WTC11 (cell line): ENCODE measurements at regions not wholly inside any gene's neighbourhood (a gene's known extent, or its start where the extent isn't known, plus 50 kb on each side); places are given as distances from the start of the nearest gene placed in this dataset.

Source experiments
- ATAC-seq: fragments of 200-7000 bp; cut with Tn5 transposase; 2 replicates; pipeline ENCODE4 v1.10.0; 2021; ENCODE audit warnings: mild to moderate bottlenecking, moderate library complexity
- CTCF ChIA-PET: fragments of 300-600 bp; sonication (Branson Sonifier 250); formaldehyde crosslinking; loops from one replicate; lab custom pipeline; 2021; ENCODE audit warnings: antibody characterized with exemption; lab: Charles Lee
- POLR2A ChIA-PET: fragments of 350-600 bp; sonication (Branson Sonifier 250); formaldehyde crosslinking; loops from one replicate; lab custom pipeline; 2021; ENCODE audit warnings: antibody characterized with exemption; lab: Charles Lee
- DNase-seq: peaks from one replicate; pipeline ENCODE4 v3.0.0; 2021; ENCODE audit warnings: low spot score
- H3K27ac Mint-ChIP-seq: 2 replicates; pipeline ENCODE4 v1.8.0; 2021; ENCODE audit warnings: mixed read lengths
- H3K27me3 Mint-ChIP-seq: 2 replicates; pipeline ENCODE4 v1.8.0; 2021; ENCODE audit warnings: low read depth, mild to moderate bottlenecking, moderate library complexity, mixed read lengths
- H3K36me3 Mint-ChIP-seq: 2 replicates; pipeline ENCODE4 v1.8.0; 2021; ENCODE audit warnings: mixed read lengths
- H3K4me1 Mint-ChIP-seq: 2 replicates; pipeline ENCODE4 v1.8.0; 2022; ENCODE audit warnings: mixed read lengths
- H3K4me3 Mint-ChIP-seq: 2 replicates; pipeline ENCODE4 v1.8.0; 2021; ENCODE audit warnings: mild to moderate bottlenecking, moderate library complexity, mixed read lengths
- H3K9me3 Mint-ChIP-seq: 2 replicates; pipeline ENCODE4 v1.8.0; 2021; ENCODE audit warnings: mixed read lengths
- ATF6 ChIP-seq: sonication (generic); formaldehyde crosslinking; IDR thresholded peaks from 2 replicates; pipeline ENCODE4 v1.8.1; 2023; ENCODE audit warnings: mild to moderate bottlenecking, missing genetic modification reagents
- CBFB ChIP-seq: sonication (generic); formaldehyde crosslinking; IDR thresholded peaks from 2 replicates; pipeline ENCODE4 v1.8.1; 2022; ENCODE audit warnings: mild to moderate bottlenecking, low read depth, missing genetic modification reagents
- CDX4 ChIP-seq: fragments of 250-450 bp; sonication (Bioruptor Pico); IDR thresholded peaks from 2 replicates; pipeline ENCODE4 v1.9.0; 2021; ENCODE audit warnings: moderate library complexity, mild to moderate bottlenecking, inconsistent platforms, borderline replicate concordance
- CTCF ChIP-seq: fragments of 200-600 bp; IDR thresholded peaks from 2 replicates; pipeline ENCODE4 v1.8.0; 2022; ENCODE audit warnings: antibody characterized with exemption
- ELF4 ChIP-seq: sonication (generic); formaldehyde crosslinking; IDR thresholded peaks from 2 replicates; pipeline ENCODE4 v1.8.1; 2022; ENCODE audit warnings: low read depth, mild to moderate bottlenecking, moderate library complexity, missing genetic modification reagents
- FOXJ3 ChIP-seq: sonication (generic); formaldehyde crosslinking; IDR thresholded peaks from 2 replicates; pipeline ENCODE4 v1.9.0; 2021; ENCODE audit warnings: missing genetic modification reagents, mild to moderate bottlenecking, borderline replicate concordance
- GABPB1 ChIP-seq: sonication (generic); formaldehyde crosslinking; IDR thresholded peaks from 2 replicates; pipeline ENCODE4 v1.8.1; 2023; ENCODE audit warnings: mild to moderate bottlenecking, missing genetic modification reagents
- IRF2 ChIP-seq: sonication (generic); formaldehyde crosslinking; IDR thresholded peaks from 2 replicates; pipeline ENCODE4 v1.8.0; 2022; ENCODE audit warnings: low read depth, missing genetic modification reagents, borderline replicate concordance
- JAZF1 ChIP-seq: fragments of 250-450 bp; sonication (Bioruptor Pico); IDR thresholded peaks from 2 replicates; pipeline ENCODE4 v1.9.0; 2021; ENCODE audit warnings: moderate library complexity, mild to moderate bottlenecking, inconsistent platforms
- JUN ChIP-seq: sonication (generic); formaldehyde crosslinking; IDR thresholded peaks from 2 replicates; pipeline ENCODE4 v1.8.0; 2023; ENCODE audit warnings: mild to moderate bottlenecking, missing genetic modification reagents
- MAX ChIP-seq: sonication (generic); formaldehyde crosslinking; IDR thresholded peaks from 2 replicates; pipeline ENCODE4 v1.8.0; 2022; ENCODE audit warnings: mild to moderate bottlenecking, missing genetic modification reagents
- MXD4 ChIP-seq: fragments of 250-450 bp; sonication (Bioruptor Pico); IDR thresholded peaks from 2 replicates; pipeline ENCODE4 v1.8.0; 2021; ENCODE audit warnings: mild to moderate bottlenecking, moderate library complexity, borderline replicate concordance
- MYBL2 ChIP-seq: sonication (generic); formaldehyde crosslinking; IDR thresholded peaks from 2 replicates; pipeline ENCODE4 v1.8.1; 2023; ENCODE audit warnings: mild to moderate bottlenecking, moderate library complexity, missing genetic modification reagents
- NFATC4 ChIP-seq: fragments of 250-450 bp; sonication (Bioruptor Pico); IDR thresholded peaks from 2 replicates; pipeline ENCODE4 v1.9.0; 2021; ENCODE audit warnings: mild to moderate bottlenecking
- NR1H2 ChIP-seq: sonication (generic); formaldehyde crosslinking; IDR thresholded peaks from 2 replicates; pipeline ENCODE4 v1.9.0; 2021; ENCODE audit warnings: mild to moderate bottlenecking, moderate library complexity, missing genetic modification reagents
- PRRX2 ChIP-seq: fragments of 250-450 bp; sonication (Bioruptor Pico); IDR thresholded peaks from 2 replicates; pipeline ENCODE4 v1.8.0; 2021; ENCODE audit warnings: mild to moderate bottlenecking
- TEAD4 ChIP-seq: sonication (generic); formaldehyde crosslinking; IDR thresholded peaks from 2 replicates; pipeline ENCODE4 v1.8.0; 2022; ENCODE audit warnings: mild to moderate bottlenecking, missing genetic modification reagents
- USF2 ChIP-seq: sonication (generic); formaldehyde crosslinking; IDR thresholded peaks from 2 replicates; pipeline ENCODE4 v1.8.1; 2023; ENCODE audit warnings: mild to moderate bottlenecking, missing genetic modification reagents, moderate library complexity
- ZNF232 ChIP-seq: sonication (generic); formaldehyde crosslinking; IDR thresholded peaks from 2 replicates; pipeline ENCODE4 v1.8.0; 2022; ENCODE audit warnings: mild to moderate bottlenecking, missing genetic modification reagents
- ZNF396 ChIP-seq: fragments of 250-450 bp; sonication (Bioruptor Pico); IDR thresholded peaks from 2 replicates; pipeline ENCODE4 v1.8.0; 2021; ENCODE audit warnings: mild to moderate bottlenecking, moderate library complexity, borderline replicate concordance
- TF ChIP-seq, protein P1 (sequence below): sonication (generic); formaldehyde crosslinking; IDR thresholded peaks from 2 replicates; pipeline ENCODE4 v1.8.1; 2022; ENCODE audit warnings: mild to moderate bottlenecking, moderate library complexity, missing genetic modification reagents
- TF ChIP-seq, protein P2 (sequence below): sonication (generic); formaldehyde crosslinking; IDR thresholded peaks from 2 replicates; pipeline ENCODE4 v1.8.0; 2023; ENCODE audit warnings: missing genetic modification reagents, mild to moderate bottlenecking, borderline replicate concordance

- Mint-ChIP-seq H3K36me3 (no peaks in the 10 kb centered on the region), H3K27ac (no peak overlapping the region), H3K4me3 (no peak overlapping the region), H3K9me3 (no peaks in the 10 kb centered on the region), H3K4me1 (peaks cover 3% of the 10 kb centered on the region; the same call in 1 of the 2 replicates), H3K27me3 (peaks cover 97% of the 10 kb centered on the region)
- peak; percentile 24 for ATAC-seq
- DNase-seq = no peak
- TF ChIP-seq JUN (no peak), CBFB (CRISPR knock-in tag) (no peak), JAZF1 (no peak), ATF6 (CRISPR knock-in tag) (no peak), PRRX2 (no peak), ZNF232 (CRISPR knock-in tag) (no peak), FOXJ3 (no peak), MXD4 (no peak), MYBL2 (no peak), ELF4 (CRISPR knock-in tag) (no peak), NR1H2 (no peak), TEAD4 (CRISPR knock-in tag) (no peak), CDX4 (no peak), IRF2 (CRISPR knock-in tag) (no peak), ZNF396 (CRISPR knock-in tag) (no peak), GABPB1 (CRISPR knock-in tag) (no peak)
- TF ChIP-seq, protein P1, sequence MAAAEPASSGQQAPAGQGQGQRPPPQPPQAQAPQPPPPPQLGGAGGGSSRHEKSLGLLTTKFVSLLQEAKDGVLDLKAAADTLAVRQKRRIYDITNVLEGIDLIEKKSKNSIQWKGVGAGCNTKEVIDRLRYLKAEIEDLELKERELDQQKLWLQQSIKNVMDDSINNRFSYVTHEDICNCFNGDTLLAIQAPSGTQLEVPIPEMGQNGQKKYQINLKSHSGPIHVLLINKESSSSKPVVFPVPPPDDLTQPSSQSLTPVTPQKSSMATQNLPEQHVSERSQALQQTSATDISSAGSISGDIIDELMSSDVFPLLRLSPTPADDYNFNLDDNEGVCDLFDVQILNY (CRISPR knock-in tag) = no peak
- ChIA-PET CTCF (interaction anchor here (0.6 to 4.1 kb wide), 57 partner anchors 9 to 641 kb away, joined by 3 to 108 read pairs (median 6); no protein-coding TSS in a partner anchor), POLR2A (no interaction called here)
These were observed 108.4 kb downstream of the GGTLC2 start for GRCh38 chr22:22752556-22753477.

DNA sequence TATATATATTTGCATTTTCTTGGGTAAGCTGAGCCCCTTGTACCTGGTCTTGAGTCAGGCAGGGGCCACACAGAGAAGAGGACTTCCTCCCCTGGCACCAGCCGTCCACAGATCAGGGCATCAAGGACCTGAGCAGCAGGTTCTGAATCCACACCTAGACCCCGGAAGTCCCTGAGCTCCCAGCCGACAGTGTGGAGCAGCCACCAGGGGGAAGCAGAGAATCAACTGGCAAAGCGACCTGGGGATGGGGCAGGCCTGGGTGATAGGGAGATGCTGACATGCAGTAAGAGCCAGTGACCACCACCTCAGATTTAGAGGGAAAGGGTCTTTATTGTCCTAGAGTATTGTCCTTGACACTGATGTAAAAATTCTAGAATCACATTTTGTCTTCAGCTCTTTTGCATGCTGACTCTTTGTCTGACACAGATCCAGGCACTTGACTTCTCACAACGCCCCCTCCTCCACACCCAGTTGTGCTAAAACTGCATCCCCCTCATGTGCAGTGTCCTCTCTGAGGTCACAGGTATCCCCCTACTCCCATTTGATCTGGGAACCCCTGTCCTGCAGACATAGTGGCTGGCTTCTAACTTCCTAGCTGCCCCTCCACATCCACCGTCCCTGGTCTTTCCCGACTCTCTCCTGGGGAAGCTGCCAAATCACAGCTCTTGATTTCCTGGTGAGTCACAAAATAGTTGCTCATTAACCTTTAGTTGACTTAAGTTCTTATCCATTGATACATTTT lies 109.3 kb downstream of the GGTLC2 start:
- TF ChIP-seq ZNF232 (CRISPR knock-in tag) (no peak), CTCF (peak; percentile 33; the same call in 1 of the 2 replicates), PRRX2 (no peak), USF2 (CRISPR knock-in tag) (no peak), MAX (CRISPR knock-in tag) (no peak), NFATC4 (CRISPR knock-in tag) (no peak)
- TF ChIP-seq, protein P2, sequence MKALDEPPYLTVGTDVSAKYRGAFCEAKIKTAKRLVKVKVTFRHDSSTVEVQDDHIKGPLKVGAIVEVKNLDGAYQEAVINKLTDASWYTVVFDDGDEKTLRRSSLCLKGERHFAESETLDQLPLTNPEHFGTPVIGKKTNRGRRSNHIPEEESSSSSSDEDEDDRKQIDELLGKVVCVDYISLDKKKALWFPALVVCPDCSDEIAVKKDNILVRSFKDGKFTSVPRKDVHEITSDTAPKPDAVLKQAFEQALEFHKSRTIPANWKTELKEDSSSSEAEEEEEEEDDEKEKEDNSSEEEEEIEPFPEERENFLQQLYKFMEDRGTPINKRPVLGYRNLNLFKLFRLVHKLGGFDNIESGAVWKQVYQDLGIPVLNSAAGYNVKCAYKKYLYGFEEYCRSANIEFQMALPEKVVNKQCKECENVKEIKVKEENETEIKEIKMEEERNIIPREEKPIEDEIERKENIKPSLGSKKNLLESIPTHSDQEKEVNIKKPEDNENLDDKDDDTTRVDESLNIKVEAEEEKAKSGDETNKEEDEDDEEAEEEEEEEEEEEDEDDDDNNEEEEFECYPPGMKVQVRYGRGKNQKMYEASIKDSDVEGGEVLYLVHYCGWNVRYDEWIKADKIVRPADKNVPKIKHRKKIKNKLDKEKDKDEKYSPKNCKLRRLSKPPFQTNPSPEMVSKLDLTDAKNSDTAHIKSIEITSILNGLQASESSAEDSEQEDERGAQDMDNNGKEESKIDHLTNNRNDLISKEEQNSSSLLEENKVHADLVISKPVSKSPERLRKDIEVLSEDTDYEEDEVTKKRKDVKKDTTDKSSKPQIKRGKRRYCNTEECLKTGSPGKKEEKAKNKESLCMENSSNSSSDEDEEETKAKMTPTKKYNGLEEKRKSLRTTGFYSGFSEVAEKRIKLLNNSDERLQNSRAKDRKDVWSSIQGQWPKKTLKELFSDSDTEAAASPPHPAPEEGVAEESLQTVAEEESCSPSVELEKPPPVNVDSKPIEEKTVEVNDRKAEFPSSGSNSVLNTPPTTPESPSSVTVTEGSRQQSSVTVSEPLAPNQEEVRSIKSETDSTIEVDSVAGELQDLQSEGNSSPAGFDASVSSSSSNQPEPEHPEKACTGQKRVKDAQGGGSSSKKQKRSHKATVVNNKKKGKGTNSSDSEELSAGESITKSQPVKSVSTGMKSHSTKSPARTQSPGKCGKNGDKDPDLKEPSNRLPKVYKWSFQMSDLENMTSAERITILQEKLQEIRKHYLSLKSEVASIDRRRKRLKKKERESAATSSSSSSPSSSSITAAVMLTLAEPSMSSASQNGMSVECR (CRISPR knock-in tag) = no peak
- DNase-seq = peak; percentile 83
- peak; percentile 97 for ATAC-seq
- POLR2A ChIA-PET = no interaction called here
- Mint-ChIP-seq H3K27ac (no peak overlapping the region), H3K4me1 (no peaks in the 10 kb centered on the region), H3K4me3 (no peak overlapping the region), H3K27me3 (peaks cover 96% of the 10 kb centered on the region), H3K36me3 (no peaks in the 10 kb centered on the region), H3K9me3 (no peaks in the 10 kb centered on the region)
- CTCF ChIA-PET = interaction anchor here (0.6 to 4.1 kb wide), 57 partner anchors 10 to 640 kb away, joined by 3 to 108 read pairs (median 6); no protein-coding TSS in a partner anchor
